ENCODE measurements at regions not wholly inside any gene's neighbourhood (a gene's known extent, or its start where the extent isn't known, plus 50 kb on each side); places are given as distances from the start of the nearest gene placed in this dataset.

- Histone ChIP-seq H3K4me1 (ENCODE audit: control insufficient read depth in 2 of 2, insufficient read depth in 2 of 2, low read length in 1 of 2) (no peaks in the 10 kb centered on the region), H3K27me3 (ENCODE audit: control insufficient read depth in 1 of 2, insufficient read depth in 2 of 2, low read length in 2 of 2) (no peaks in the 10 kb centered on the region), H3K36me3 (ENCODE audit: control insufficient read depth in 2 of 2, insufficient read depth in 2 of 2, low read length in 1 of 2) (no peaks in the 10 kb centered on the region), H3K27ac (ENCODE audit: low read depth in 2 of 2, low read length in 1 of 2) (no peak overlapping the region), H3K4me3 (ENCODE audit: low read depth in 1 of 2, low read length in 2 of 2) (no peak overlapping the region), H3K9me3 (ENCODE audit: control insufficient read depth in 2 of 2, insufficient read depth in 1 of 2, low read depth in 1 of 2, low read length in 1 of 2) (no peaks in the 10 kb centered on the region)
- 79 to 83% methylated on average over 4 of the region's 4 CpGs for WGBS, 2 donors
These were observed 50.7 kb upstream of the MAOA start for GRCh38 chrX:43605351-43605750.

Measured in esophagus (tissue), 2 donors.